ENCODE measurements at regions not wholly inside any gene's neighbourhood (a gene's known extent, or its start where the extent isn't known, plus 50 kb on each side); places are given as distances from the start of the nearest gene placed in this dataset.

- H3K27me3 ChIP-seq (ENCODE audit: control insufficient read depth, insufficient read depth, low read length) = no peaks in the 10 kb centered on the region
- no peak overlapping the region for H3K4me3 ChIP-seq (ENCODE audit: low read depth, low read length)
- H3K36me3 ChIP-seq (ENCODE audit: control insufficient read depth, insufficient read depth, low read length) = no peaks in the 10 kb centered on the region
- H3K9me3 ChIP-seq (ENCODE audit: control insufficient read depth, insufficient read depth, low read length) = no peaks in the 10 kb centered on the region
- H3K27ac ChIP-seq (ENCODE audit: low read depth, low read length) = no peak overlapping the region
- no peak overlapping the region for H3K9ac ChIP-seq (ENCODE audit: low read depth, low read length)
- peaks cover 19% of the 10 kb centered on the region for H3K4me1 ChIP-seq (ENCODE audit: control insufficient read depth, insufficient read depth, low read length)
Measured at GRCh38 chr12:24280056-24280842, 330.8 kb upstream of the SOX5 start.

DNA sequence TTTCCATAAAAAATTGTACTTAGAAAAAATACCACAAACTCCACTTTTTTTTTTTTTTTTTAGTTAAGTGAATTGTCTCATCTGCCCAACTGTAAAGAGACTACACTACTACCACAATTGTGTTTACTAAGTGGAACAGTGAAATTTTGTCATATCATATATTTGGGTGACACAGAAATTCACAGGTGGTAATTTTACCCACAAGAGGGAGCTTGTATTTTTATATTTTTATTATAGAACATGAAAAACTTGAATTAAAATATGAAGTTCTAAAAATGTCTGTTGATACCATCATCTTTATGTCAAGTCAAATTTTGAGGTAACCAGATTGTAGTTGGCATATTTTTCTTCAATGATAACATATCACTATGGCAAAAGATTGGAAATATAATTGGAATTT, 329.4 kb upstream of the SOX5 start:
- H3K9ac ChIP-seq (ENCODE audit: low read depth, low read length) = no peak overlapping the region
- H3K36me3 ChIP-seq (ENCODE audit: control insufficient read depth, insufficient read depth, low read length) = no peaks in the 10 kb centered on the region
- H3K4me1 ChIP-seq (ENCODE audit: control insufficient read depth, insufficient read depth, low read length) = peaks cover 19% of the 10 kb centered on the region
- no peak overlapping the region for H3K4me3 ChIP-seq (ENCODE audit: low read depth, low read length)
- H3K27ac ChIP-seq (ENCODE audit: low read depth, low read length) = no peak overlapping the region
- no peaks in the 10 kb centered on the region for H3K9me3 ChIP-seq (ENCODE audit: control insufficient read depth, insufficient read depth, low read length)
- no peaks in the 10 kb centered on the region for H3K27me3 ChIP-seq (ENCODE audit: control insufficient read depth, insufficient read depth, low read length)

- no peaks in the 10 kb centered on the region for H3K36me3 ChIP-seq (ENCODE audit: control insufficient read depth, insufficient read depth, low read length)
- no peaks in the 10 kb centered on the region for H3K9me3 ChIP-seq (ENCODE audit: control insufficient read depth, insufficient read depth, low read length)
- no peaks in the 10 kb centered on the region for H3K27me3 ChIP-seq (ENCODE audit: control insufficient read depth, insufficient read depth, low read length)
- no peak overlapping the region for H3K9ac ChIP-seq (ENCODE audit: low read depth, low read length)
- no peak overlapping the region for H3K4me3 ChIP-seq (ENCODE audit: low read depth, low read length)
- no peak overlapping the region for H3K27ac ChIP-seq (ENCODE audit: low read depth, low read length)
- no peaks in the 10 kb centered on the region for H3K4me1 ChIP-seq (ENCODE audit: control insufficient read depth, insufficient read depth, low read length)
Measured at GRCh38 chr12:24270965-24271364, 321.5 kb upstream of the SOX5 start.

GRCh38 chr12:24270464-24270863, 321.0 kb upstream of the SOX5 start:
- Histone ChIP-seq H3K36me3 (ENCODE audit: control insufficient read depth, insufficient read depth, low read length) (no peaks in the 10 kb centered on the region), H3K27ac (ENCODE audit: low read depth, low read length) (no peak overlapping the region), H3K4me3 (ENCODE audit: low read depth, low read length) (no peak overlapping the region), H3K4me1 (ENCODE audit: control insufficient read depth, insufficient read depth, low read length) (no peaks in the 10 kb centered on the region), H3K9me3 (ENCODE audit: control insufficient read depth, insufficient read depth, low read length) (no peaks in the 10 kb centered on the region), H3K27me3 (ENCODE audit: control insufficient read depth, insufficient read depth, low read length) (no peaks in the 10 kb centered on the region), H3K9ac (ENCODE audit: low read depth, low read length) (no peak overlapping the region)

DNA sequence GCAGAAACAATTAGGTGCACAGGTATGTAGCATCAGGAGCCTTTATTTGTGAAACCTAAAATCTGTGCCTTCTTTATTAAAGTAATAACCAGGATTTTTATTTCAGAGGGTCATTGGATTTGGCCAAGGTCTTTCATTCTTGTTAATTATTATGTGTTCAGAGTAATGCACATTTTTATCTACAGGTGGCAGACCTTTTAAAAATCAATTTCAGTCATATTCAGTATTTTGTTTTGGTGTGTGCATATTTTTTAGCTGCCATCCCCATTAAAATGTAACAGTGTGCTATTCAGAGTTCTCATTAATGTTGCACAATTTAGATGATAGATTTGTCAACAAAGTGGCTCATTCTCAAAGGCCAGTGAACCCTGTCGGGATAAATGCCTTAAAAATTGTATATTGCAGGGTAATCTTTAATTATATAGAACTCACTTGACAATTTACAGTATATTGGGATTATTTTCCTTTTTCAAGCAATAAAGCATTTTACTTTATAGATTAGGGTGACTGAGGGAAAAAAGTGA, 319.3 kb upstream of the SOX5 start:
- H3K9me3 ChIP-seq (ENCODE audit: control insufficient read depth, insufficient read depth, low read length) = no peaks in the 10 kb centered on the region
- no peaks in the 10 kb centered on the region for H3K27me3 ChIP-seq (ENCODE audit: control insufficient read depth, insufficient read depth, low read length)
- no peak overlapping the region for H3K27ac ChIP-seq (ENCODE audit: low read depth, low read length)
- H3K4me1 ChIP-seq (ENCODE audit: control insufficient read depth, insufficient read depth, low read length) = no peaks in the 10 kb centered on the region
- H3K4me3 ChIP-seq (ENCODE audit: low read depth, low read length) = no peak overlapping the region
- no peaks in the 10 kb centered on the region for H3K36me3 ChIP-seq (ENCODE audit: control insufficient read depth, insufficient read depth, low read length)
- H3K9ac ChIP-seq (ENCODE audit: low read depth, low read length) = no peak overlapping the region

- H3K4me1 ChIP-seq (ENCODE audit: control insufficient read depth, insufficient read depth, low read length) = no peaks in the 10 kb centered on the region
- no peak overlapping the region for H3K9ac ChIP-seq (ENCODE audit: low read depth, low read length)
- no peaks in the 10 kb centered on the region for H3K36me3 ChIP-seq (ENCODE audit: control insufficient read depth, insufficient read depth, low read length)
Measured at GRCh38 chr12:24266982-24267381, 317.5 kb upstream of the SOX5 start.

GRCh38 chr12:24256684-24257083, 307.2 kb upstream of the SOX5 start:
- no peak overlapping the region for H3K9ac ChIP-seq (ENCODE audit: low read depth, low read length)
- H3K4me3 ChIP-seq (ENCODE audit: low read depth, low read length) = no peak overlapping the region
- H3K9me3 ChIP-seq (ENCODE audit: control insufficient read depth, insufficient read depth, low read length) = no peaks in the 10 kb centered on the region
- H3K36me3 ChIP-seq (ENCODE audit: control insufficient read depth, insufficient read depth, low read length) = no peaks in the 10 kb centered on the region
- H3K27ac ChIP-seq (ENCODE audit: low read depth, low read length) = peak overlapping the region; percentile 58
- peaks cover 42% of the 10 kb centered on the region for H3K4me1 ChIP-seq (ENCODE audit: control insufficient read depth, insufficient read depth, low read length)
- no peaks in the 10 kb centered on the region for H3K27me3 ChIP-seq (ENCODE audit: control insufficient read depth, insufficient read depth, low read length)

More at GRCh38 chr12:24266982-24267381, 317.5 kb upstream of the SOX5 start:
- H3K9me3 ChIP-seq (ENCODE audit: control insufficient read depth, insufficient read depth, low read length) = no peaks in the 10 kb centered on the region
- H3K4me3 ChIP-seq (ENCODE audit: low read depth, low read length) = no peak overlapping the region
- no peak overlapping the region for H3K27ac ChIP-seq (ENCODE audit: low read depth, low read length)
- no peaks in the 10 kb centered on the region for H3K27me3 ChIP-seq (ENCODE audit: control insufficient read depth, insufficient read depth, low read length)

GRCh38 chr12:24255920-24256665, 306.6 kb upstream of the SOX5 start:
- Histone ChIP-seq H3K36me3 (ENCODE audit: control insufficient read depth, insufficient read depth, low read length) (no peaks in the 10 kb centered on the region), H3K27ac (ENCODE audit: low read depth, low read length) (peak overlapping the region; percentile 58), H3K4me1 (ENCODE audit: control insufficient read depth, insufficient read depth, low read length) (peaks cover 42% of the 10 kb centered on the region), H3K9me3 (ENCODE audit: control insufficient read depth, insufficient read depth, low read length) (no peaks in the 10 kb centered on the region), H3K27me3 (ENCODE audit: control insufficient read depth, insufficient read depth, low read length) (no peaks in the 10 kb centered on the region), H3K9ac (ENCODE audit: low read depth, low read length) (no peak overlapping the region), H3K4me3 (ENCODE audit: low read depth, low read length) (no peak overlapping the region)

- H3K9ac ChIP-seq (ENCODE audit: low read depth, low read length) = peak overlapping the region; percentile 16; the same call in 1 of the 2 replicates
Measured at GRCh38 chr12:24252602-24253001, 303.1 kb upstream of the SOX5 start.

GRCh38 chr12:24246934-24247333, 297.5 kb upstream of the SOX5 start:
- no peak overlapping the region for H3K4me3 ChIP-seq (ENCODE audit: low read depth, low read length)
- no peaks in the 10 kb centered on the region for H3K36me3 ChIP-seq (ENCODE audit: control insufficient read depth, insufficient read depth, low read length)
- H3K27me3 ChIP-seq (ENCODE audit: control insufficient read depth, insufficient read depth, low read length) = no peaks in the 10 kb centered on the region
- no peak overlapping the region for H3K9ac ChIP-seq (ENCODE audit: low read depth, low read length)
- no peak overlapping the region for H3K27ac ChIP-seq (ENCODE audit: low read depth, low read length)
- peaks cover 7% of the 10 kb centered on the region for H3K4me1 ChIP-seq (ENCODE audit: control insufficient read depth, insufficient read depth, low read length)
- H3K9me3 ChIP-seq (ENCODE audit: control insufficient read depth, insufficient read depth, low read length) = no peaks in the 10 kb centered on the region

More at GRCh38 chr12:24252602-24253001, 303.1 kb upstream of the SOX5 start:
- Histone ChIP-seq H3K9me3 (ENCODE audit: control insufficient read depth, insufficient read depth, low read length) (no peaks in the 10 kb centered on the region), H3K4me3 (ENCODE audit: low read depth, low read length) (peak overlapping the region; percentile 15; the same call in 1 of the 2 replicates), H3K27me3 (ENCODE audit: control insufficient read depth, insufficient read depth, low read length) (no peaks in the 10 kb centered on the region), H3K36me3 (ENCODE audit: control insufficient read depth, insufficient read depth, low read length) (no peaks in the 10 kb centered on the region), H3K4me1 (ENCODE audit: control insufficient read depth, insufficient read depth, low read length) (peaks cover 42% of the 10 kb centered on the region), H3K27ac (ENCODE audit: low read depth, low read length) (peak overlapping the region; percentile 73)

- no peaks in the 10 kb centered on the region for H3K9me3 ChIP-seq (ENCODE audit: control insufficient read depth, insufficient read depth, low read length)
- H3K4me3 ChIP-seq (ENCODE audit: low read depth, low read length) = no peak overlapping the region
- H3K4me1 ChIP-seq (ENCODE audit: control insufficient read depth, insufficient read depth, low read length) = peaks cover 5% of the 10 kb centered on the region
- H3K27me3 ChIP-seq (ENCODE audit: control insufficient read depth, insufficient read depth, low read length) = no peaks in the 10 kb centered on the region
- H3K36me3 ChIP-seq (ENCODE audit: control insufficient read depth, insufficient read depth, low read length) = no peaks in the 10 kb centered on the region
- H3K9ac ChIP-seq (ENCODE audit: low read depth, low read length) = no peak overlapping the region
- H3K27ac ChIP-seq (ENCODE audit: low read depth, low read length) = no peak overlapping the region
Measured at GRCh38 chr12:24246376-24246775, 296.9 kb upstream of the SOX5 start.

Data from HUES48 (cell line).